Activated T-cell treated with anti-CD3 and anti-CD28 coated beads, Interleukin-2, amount 50 U/mL, for 24 hours (primary cell): ENCODE measurements at regions not wholly inside any gene's neighbourhood (a gene's known extent, or its start where the extent isn't known, plus 50 kb on each side); places are given as distances from the start of the nearest gene placed in this dataset.

Experiments
- DNase-seq: peaks from one replicate; pipeline ENCODE4 v3.0.0-alpha.2; 2020
- H3K27ac Mint-ChIP-seq: 2 replicates; pipeline ENCODE4 v1.8.0; 2020; ENCODE audit warnings: mild to moderate bottlenecking, mixed read lengths
- H3K27me3 Mint-ChIP-seq: 2 replicates; pipeline ENCODE4 v1.8.0; 2020; ENCODE audit warnings: mixed read lengths
- H3K36me3 Mint-ChIP-seq: 2 replicates; pipeline ENCODE4 v1.8.0; 2020; ENCODE audit warnings: low read depth, mixed read lengths
- H3K4me1 Mint-ChIP-seq: 2 replicates; pipeline ENCODE4 v1.8.0; 2020; ENCODE audit warnings: low read depth, mixed read lengths
- H3K4me3 Mint-ChIP-seq: 2 replicates; pipeline ENCODE4 v1.8.0; 2020; ENCODE audit warnings: mild to moderate bottlenecking, moderate library complexity, mixed read lengths
- H3K9me3 Mint-ChIP-seq: 2 replicates; pipeline ENCODE4 v1.8.0; 2020; ENCODE audit warnings: mixed read lengths

- Mint-ChIP-seq H3K4me3 (no peak overlapping the region), H3K27me3 (peaks cover 2% of the 10 kb centered on the region), H3K4me1 (no peaks in the 10 kb centered on the region), H3K27ac (no peak overlapping the region), H3K36me3 (no peaks in the 10 kb centered on the region), H3K9me3 (no peaks in the 10 kb centered on the region)
- DNase-seq: no peak
Observed at GRCh38 chr16:54489225-54490111, 202.9 kb upstream of the IRX3 start.

- no peaks in the 10 kb centered on the region for H3K36me3 Mint-ChIP-seq
- H3K27ac Mint-ChIP-seq: no peak overlapping the region
- H3K27me3 Mint-ChIP-seq: peaks cover 5% of the 10 kb centered on the region
- no peak for DNase-seq
- no peaks in the 10 kb centered on the region for H3K9me3 Mint-ChIP-seq
- H3K4me1 Mint-ChIP-seq: no peaks in the 10 kb centered on the region
- H3K4me3 Mint-ChIP-seq: no peak overlapping the region
Observed at GRCh38 chr16:54488729-54489128, 202.1 kb upstream of the IRX3 start.

GRCh38 chr16:54487933-54488332, 201.3 kb upstream of the IRX3 start:
- Mint-ChIP-seq H3K9me3 (no peaks in the 10 kb centered on the region), H3K27ac (no peak overlapping the region), H3K4me1 (no peaks in the 10 kb centered on the region), H3K4me3 (no peak overlapping the region), H3K27me3 (peaks cover 5% of the 10 kb centered on the region), H3K36me3 (no peaks in the 10 kb centered on the region)
- DNase-seq: no peak

- H3K4me3 Mint-ChIP-seq: no peak overlapping the region
- H3K4me1 Mint-ChIP-seq: no peaks in the 10 kb centered on the region
- no peaks in the 10 kb centered on the region for H3K36me3 Mint-ChIP-seq
- H3K27ac Mint-ChIP-seq: no peak overlapping the region
- no peaks in the 10 kb centered on the region for H3K9me3 Mint-ChIP-seq
- no peak for DNase-seq
- H3K27me3 Mint-ChIP-seq: peaks cover 5% of the 10 kb centered on the region
Observed at GRCh38 chr16:54484700-54485099, 198.1 kb upstream of the IRX3 start.

GRCh38 chr16:54482892-54483574, 196.4 kb upstream of the IRX3 start:
- H3K9me3 Mint-ChIP-seq: no peaks in the 10 kb centered on the region
- no peak overlapping the region for H3K27ac Mint-ChIP-seq
- H3K27me3 Mint-ChIP-seq: peaks cover 5% of the 10 kb centered on the region
- no peaks in the 10 kb centered on the region for H3K36me3 Mint-ChIP-seq
- H3K4me3 Mint-ChIP-seq: no peak overlapping the region
- no peak for DNase-seq
- no peaks in the 10 kb centered on the region for H3K4me1 Mint-ChIP-seq

DNA sequence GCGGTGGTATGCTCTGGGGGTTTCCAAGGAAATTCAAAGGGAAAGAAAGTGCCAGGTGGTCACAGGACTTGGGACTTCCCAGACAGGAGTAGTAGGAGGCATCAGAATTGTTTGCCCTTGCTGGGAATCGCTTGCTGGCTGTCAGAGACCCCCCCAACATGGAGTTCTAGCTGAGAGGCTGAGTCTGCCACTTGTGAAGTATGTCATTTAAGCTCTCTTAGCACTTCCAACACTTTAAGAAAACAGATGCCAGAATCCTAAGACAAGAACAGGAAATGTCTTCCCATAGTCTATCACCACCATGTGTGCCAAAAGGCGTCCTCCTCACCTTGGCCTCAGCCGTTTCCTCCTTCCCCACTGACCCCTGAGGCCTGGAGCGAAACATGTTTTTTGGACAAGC, 193.8 kb upstream of the IRX3 start:
- Mint-ChIP-seq H3K27me3 (peaks cover 3% of the 10 kb centered on the region), H3K9me3 (no peaks in the 10 kb centered on the region), H3K36me3 (no peaks in the 10 kb centered on the region), H3K4me1 (no peaks in the 10 kb centered on the region), H3K4me3 (no peak overlapping the region), H3K27ac (no peak overlapping the region)
- no peak for DNase-seq

GRCh38 chr16:54479546-54479945, 193.0 kb upstream of the IRX3 start:
- no peak overlapping the region for H3K27ac Mint-ChIP-seq
- H3K4me1 Mint-ChIP-seq: no peaks in the 10 kb centered on the region
- H3K27me3 Mint-ChIP-seq: peaks cover 3% of the 10 kb centered on the region
- H3K36me3 Mint-ChIP-seq: no peaks in the 10 kb centered on the region
- no peak overlapping the region for H3K4me3 Mint-ChIP-seq
- DNase-seq: no peak
- H3K9me3 Mint-ChIP-seq: no peaks in the 10 kb centered on the region

DNA sequence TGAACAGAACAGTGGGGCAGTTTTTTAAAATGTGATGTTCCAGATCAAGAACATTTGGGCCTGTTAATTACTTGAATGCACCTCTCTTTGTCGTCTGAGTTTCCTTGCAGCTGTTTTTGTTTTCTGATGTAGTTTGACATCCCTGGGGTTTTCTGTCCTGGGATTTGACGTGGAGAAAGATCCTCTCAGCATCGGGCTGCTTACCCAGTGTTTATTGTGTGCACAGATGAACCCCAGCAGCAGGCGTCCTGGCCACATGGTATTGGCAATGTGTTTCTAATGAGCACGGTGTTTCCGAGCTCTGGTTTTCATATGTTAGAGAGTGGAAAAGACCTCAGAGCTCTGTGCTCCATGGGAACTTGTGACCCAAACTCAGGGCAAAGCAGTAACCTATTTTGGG, 191.1 kb upstream of the IRX3 start:
- DNase-seq: no peak
- no peak overlapping the region for H3K27ac Mint-ChIP-seq
- H3K27me3 Mint-ChIP-seq: no peaks in the 10 kb centered on the region
- no peak overlapping the region for H3K4me3 Mint-ChIP-seq
- H3K9me3 Mint-ChIP-seq: no peaks in the 10 kb centered on the region
- no peaks in the 10 kb centered on the region for H3K36me3 Mint-ChIP-seq
- H3K4me1 Mint-ChIP-seq: no peaks in the 10 kb centered on the region

DNA sequence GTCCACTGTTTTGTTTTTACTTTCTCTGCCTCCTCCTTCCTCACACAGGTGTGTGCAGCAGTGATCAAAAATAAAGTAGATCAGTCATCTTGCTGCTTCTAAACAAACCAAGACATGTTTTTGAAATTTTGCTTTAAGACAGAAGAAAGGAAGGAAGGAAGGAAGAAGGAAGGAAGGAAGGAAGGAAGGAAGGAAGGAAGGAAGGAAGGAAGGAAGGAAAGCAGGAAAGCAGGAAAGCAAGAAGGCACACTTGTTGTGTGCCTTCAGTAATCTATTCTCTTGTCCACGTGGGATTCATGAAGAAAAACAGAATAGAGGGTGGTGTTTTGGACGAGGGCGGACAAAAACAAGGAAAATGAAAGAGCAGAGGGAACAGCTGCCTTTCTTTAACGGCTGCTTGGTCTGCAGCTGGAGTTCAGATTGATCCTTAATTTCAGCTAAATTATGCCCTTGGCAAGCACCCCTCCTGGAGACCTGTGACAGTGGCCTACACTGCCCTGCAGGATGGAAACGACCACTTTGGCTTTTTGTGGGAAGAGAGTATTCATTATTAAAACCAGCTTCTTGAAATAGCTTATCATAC, 188.5 kb upstream of the IRX3 start:
- no peak overlapping the region for H3K4me3 Mint-ChIP-seq
- DNase-seq: no peak
- H3K9me3 Mint-ChIP-seq: no peaks in the 10 kb centered on the region
- H3K27ac Mint-ChIP-seq: no peak overlapping the region
- H3K36me3 Mint-ChIP-seq: no peaks in the 10 kb centered on the region
- peaks cover 5% of the 10 kb centered on the region for H3K27me3 Mint-ChIP-seq
- H3K4me1 Mint-ChIP-seq: no peaks in the 10 kb centered on the region

- Mint-ChIP-seq H3K36me3 (no peaks in the 10 kb centered on the region), H3K4me3 (no peak overlapping the region), H3K27ac (no peak overlapping the region), H3K9me3 (no peaks in the 10 kb centered on the region), H3K27me3 (peaks cover 5% of the 10 kb centered on the region), H3K4me1 (no peaks in the 10 kb centered on the region)
- no peak for DNase-seq
Observed at GRCh38 chr16:54473226-54473993, 186.8 kb upstream of the IRX3 start.

DNA sequence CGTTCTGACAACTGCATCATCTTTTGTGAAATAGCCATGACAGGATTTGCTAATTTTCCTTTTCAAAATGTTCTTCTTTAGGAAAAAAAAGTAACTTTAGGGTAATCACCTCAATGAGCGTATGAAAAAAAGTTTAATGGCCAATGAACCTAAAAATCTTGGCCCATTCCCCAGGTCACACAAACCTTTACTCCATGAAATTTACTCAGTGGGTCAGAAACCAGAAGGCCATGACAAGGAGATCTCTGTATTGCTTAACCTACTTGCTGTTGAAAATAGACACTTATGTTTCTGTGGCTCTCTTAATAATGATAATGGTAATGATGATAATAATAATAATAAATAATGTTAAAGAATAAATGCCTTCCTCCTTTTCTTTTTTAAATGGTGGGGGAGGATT, 180.8 kb upstream of the IRX3 start:
- Mint-ChIP-seq H3K4me1 (no peaks in the 10 kb centered on the region), H3K9me3 (peaks cover 18% of the 10 kb centered on the region), H3K4me3 (no peak overlapping the region), H3K27ac (no peak overlapping the region), H3K36me3 (no peaks in the 10 kb centered on the region), H3K27me3 (peaks cover 3% of the 10 kb centered on the region)
- no peak for DNase-seq

GRCh38 chr16:54466233-54466632, 179.6 kb upstream of the IRX3 start:
- Mint-ChIP-seq H3K4me1 (no peaks in the 10 kb centered on the region), H3K27ac (no peak overlapping the region), H3K9me3 (peaks cover 18% of the 10 kb centered on the region), H3K36me3 (no peaks in the 10 kb centered on the region), H3K27me3 (peaks cover under 1% of the 10 kb centered on the region), H3K4me3 (no peak overlapping the region)
- DNase-seq: no peak

DNA sequence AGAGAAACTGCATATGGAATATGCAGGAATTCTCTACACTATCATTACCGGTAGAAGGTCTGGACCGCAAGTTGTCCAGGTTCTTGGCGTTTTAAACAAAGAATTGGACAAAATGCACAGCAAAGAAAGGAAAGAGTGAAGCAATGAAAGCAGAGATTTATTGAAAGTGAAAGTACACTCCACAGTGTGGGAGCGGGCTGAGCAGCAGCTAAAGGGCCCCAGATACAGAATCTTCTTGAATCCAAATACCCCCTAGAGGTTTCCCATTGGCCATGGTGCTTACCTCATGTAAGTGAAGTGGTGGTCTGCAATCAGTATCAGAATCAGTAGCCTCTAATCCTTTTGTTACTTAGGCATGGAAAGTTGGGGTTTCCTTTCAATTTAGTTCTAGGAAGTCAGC, 178.5 kb upstream of the IRX3 start:
- H3K27ac Mint-ChIP-seq: no peak overlapping the region
- H3K27me3 Mint-ChIP-seq: peaks cover 3% of the 10 kb centered on the region
- H3K36me3 Mint-ChIP-seq: no peaks in the 10 kb centered on the region
- DNase-seq: no peak
- peaks cover 18% of the 10 kb centered on the region for H3K9me3 Mint-ChIP-seq
- no peaks in the 10 kb centered on the region for H3K4me1 Mint-ChIP-seq
- H3K4me3 Mint-ChIP-seq: no peak overlapping the region

GRCh38 chr16:54462771-54463170, 176.2 kb upstream of the IRX3 start:
- H3K4me3 Mint-ChIP-seq: no peak overlapping the region
- peaks cover 3% of the 10 kb centered on the region for H3K27me3 Mint-ChIP-seq
- H3K36me3 Mint-ChIP-seq: no peaks in the 10 kb centered on the region
- no peak overlapping the region for H3K27ac Mint-ChIP-seq
- DNase-seq: no peak
- no peaks in the 10 kb centered on the region for H3K4me1 Mint-ChIP-seq
- H3K9me3 Mint-ChIP-seq: peaks cover 18% of the 10 kb centered on the region
